PC-3 (cell line): ENCODE measurements at regions not wholly inside any gene's neighbourhood (a gene's known extent, or its start where the extent isn't known, plus 50 kb on each side); places are given as distances from the start of the nearest gene placed in this dataset.
"Not testable (repeated sequence)": the region's sequence is repeated elsewhere in the genome, so short reads cannot be mapped to it uniquely, and the experiment has no call there.

Source experiments
- ATAC-seq: fragments of 200-7000 bp; cut with Tn5 transposase; 2 replicates; pipeline ENCODE4 v1.9.1; 2020; ENCODE audit warnings: mild to moderate bottlenecking, moderate library complexity
- BruUV-seq: library from RNA; stranded (reverse); fragments of 400-500 nt; replicated peaks from 2 replicates; lab custom pipeline; 2021; lab: Mats Ljungman, UMichigan
- CTCF ChIA-PET: fragments of 300-600 bp; sonication (Branson Sonifier 250); formaldehyde crosslinking; loops from one replicate; lab custom pipeline; 2022; ENCODE audit warnings: antibody characterized with exemption; lab: Charles Lee
- POLR2A ChIA-PET: fragments of 300-600 bp; sonication (Branson Sonifier 250); formaldehyde crosslinking; loops from one replicate; lab custom pipeline; 2022; ENCODE audit warnings: antibody characterized with exemption; ENCODE audit not compliant: unreplicated experiment; lab: Charles Lee
- DNase-seq: peaks from one replicate; pipeline ENCODE4 v3.0.0-alpha.2; 2015
- H2AFZ ChIP-seq: fragments of 300-600 bp; sonication (generic); 2 replicates; pipeline ENCODE4 v1.6.0; 2016; ENCODE audit warnings: antibody characterized with exemption, low read length
- H3F3A ChIP-seq: fragments of 300-600 bp; sonication (generic); one replicate; pipeline ENCODE4 v1.6.0; 2017; ENCODE audit warnings: antibody characterized with exemption, low read length, control low read depth, mild to moderate bottlenecking; ENCODE audit not compliant: unreplicated experiment
- H3K27ac ChIP-seq: fragments of 300-600 bp; sonication (generic); 2 replicates; pipeline ENCODE4 v1.5.1; 2016; ENCODE audit warnings: mild to moderate bottlenecking, low read length
- H3K27me3 ChIP-seq: fragments of 300-600 bp; sonication (generic); 2 replicates; pipeline ENCODE4 v1.6.1; 2016; ENCODE audit warnings: low read length, mixed read lengths
- H3K36me3 ChIP-seq: fragments of 300-600 bp; sonication (generic); 2 replicates; pipeline ENCODE4 v1.6.1; 2016; ENCODE audit warnings: low read depth, mixed run types, low read length, mixed read lengths
- H3K4me1 ChIP-seq: fragments of 300-600 bp; sonication (generic); 2 replicates; pipeline ENCODE4 v1.5.1; 2016; ENCODE audit warnings: low read length; ENCODE audit not compliant: insufficient read depth
- H3K4me2 ChIP-seq: fragments of 300-600 bp; sonication (generic); 2 replicates; pipeline ENCODE4 v1.6.0; 2016; ENCODE audit warnings: low read length
- H3K4me3 ChIP-seq: fragments of 300-600 bp; sonication (generic); 2 replicates; pipeline ENCODE4 v1.5.1; 2016; ENCODE audit warnings: mild to moderate bottlenecking, low read length, mixed read lengths
- H3K79me2 ChIP-seq: fragments of 300-600 bp; sonication (generic); 2 replicates; pipeline ENCODE4 v1.6.1; 2017; ENCODE audit warnings: low read length, mixed read lengths
- H3K9ac ChIP-seq: fragments of 300-600 bp; sonication (generic); 2 replicates; pipeline ENCODE4 v1.6.0; 2016; ENCODE audit warnings: mild to moderate bottlenecking, low read length
- H3K9me2 ChIP-seq: fragments of 300-600 bp; sonication (generic); replicated peaks from 2 replicates; pipeline ENCODE4 v1.6.1; 2016; ENCODE audit warnings: mixed run types, low read length, mixed read lengths
- H3K9me3 ChIP-seq: fragments of 300-600 bp; sonication (generic); 2 replicates; pipeline ENCODE4 v1.6.1; 2016; ENCODE audit warnings: low read length, mixed read lengths
- H4K20me1 ChIP-seq: fragments of 300-600 bp; sonication (generic); 2 replicates; pipeline ENCODE4 v1.6.1; 2016; ENCODE audit warnings: low read length, mixed read lengths
- intact Hi-C: fragments of 100-400 bp; cut with micrococcal nuclease; formaldehyde crosslinking; loops from 2 replicates; pipeline ENCODE4 v1.9.0; 2023

DNA sequence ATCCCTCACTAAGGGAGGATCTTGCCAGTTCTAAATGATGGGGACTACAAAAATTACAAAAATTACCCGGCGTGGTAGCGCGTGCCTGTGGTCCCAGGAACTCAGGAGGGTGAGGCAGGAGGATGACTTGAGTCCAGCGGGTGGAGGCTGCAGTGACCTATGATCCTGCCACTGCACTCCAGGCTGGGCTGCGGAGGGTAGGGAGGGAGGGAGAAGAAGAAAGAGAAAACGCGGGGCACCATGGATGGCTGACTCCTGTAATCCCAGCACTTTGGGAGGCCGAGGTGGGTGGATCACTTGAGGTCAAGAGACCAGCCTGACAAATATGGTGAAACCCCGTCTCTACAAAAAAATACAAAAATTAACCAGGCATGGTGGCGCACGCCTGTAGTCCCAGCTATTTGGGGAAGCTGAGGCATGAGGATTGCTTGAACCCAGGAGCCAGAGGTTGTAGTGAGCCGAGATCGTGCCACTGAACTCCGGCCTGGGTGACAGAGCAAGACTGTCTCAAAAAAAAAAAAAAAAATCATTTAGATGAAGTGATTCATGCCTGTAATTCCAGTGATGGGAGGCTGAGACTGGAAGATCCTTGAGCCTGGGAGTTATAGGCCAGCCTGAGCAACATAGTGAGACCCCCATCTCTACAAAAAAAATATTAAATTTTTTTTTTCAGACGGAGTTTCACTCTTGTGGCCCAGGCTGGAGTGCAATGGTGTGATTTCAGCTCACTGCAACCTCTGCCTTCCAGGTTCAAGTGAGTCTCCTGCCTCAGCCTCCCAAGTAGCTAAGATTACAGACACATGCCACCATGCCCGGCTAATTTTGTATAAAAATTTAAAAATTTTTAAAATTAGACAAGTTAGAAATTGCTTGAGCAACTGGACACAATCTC, 95.2 kb upstream of the METTL9 start:
- H3K9me2 ChIP-seq, H3K4me2 ChIP-seq, H3K9me3 ChIP-seq, ATAC-seq, DNase-seq, H3K36me3 ChIP-seq, BruUV-seq, H3K9ac ChIP-seq, POLR2A ChIA-PET, CTCF ChIA-PET, H3K27me3 ChIP-seq, H3K4me3 ChIP-seq, intact Hi-C loops, H3K4me1 ChIP-seq, H3K27ac ChIP-seq, H3F3A ChIP-seq, H2AFZ ChIP-seq: not testable (repeated sequence)
- peaks cover 58% of the 10 kb centered on the region for H3K79me2 ChIP-seq
- H4K20me1 ChIP-seq, result peaks cover 28% of the 10 kb centered on the region

DNA sequence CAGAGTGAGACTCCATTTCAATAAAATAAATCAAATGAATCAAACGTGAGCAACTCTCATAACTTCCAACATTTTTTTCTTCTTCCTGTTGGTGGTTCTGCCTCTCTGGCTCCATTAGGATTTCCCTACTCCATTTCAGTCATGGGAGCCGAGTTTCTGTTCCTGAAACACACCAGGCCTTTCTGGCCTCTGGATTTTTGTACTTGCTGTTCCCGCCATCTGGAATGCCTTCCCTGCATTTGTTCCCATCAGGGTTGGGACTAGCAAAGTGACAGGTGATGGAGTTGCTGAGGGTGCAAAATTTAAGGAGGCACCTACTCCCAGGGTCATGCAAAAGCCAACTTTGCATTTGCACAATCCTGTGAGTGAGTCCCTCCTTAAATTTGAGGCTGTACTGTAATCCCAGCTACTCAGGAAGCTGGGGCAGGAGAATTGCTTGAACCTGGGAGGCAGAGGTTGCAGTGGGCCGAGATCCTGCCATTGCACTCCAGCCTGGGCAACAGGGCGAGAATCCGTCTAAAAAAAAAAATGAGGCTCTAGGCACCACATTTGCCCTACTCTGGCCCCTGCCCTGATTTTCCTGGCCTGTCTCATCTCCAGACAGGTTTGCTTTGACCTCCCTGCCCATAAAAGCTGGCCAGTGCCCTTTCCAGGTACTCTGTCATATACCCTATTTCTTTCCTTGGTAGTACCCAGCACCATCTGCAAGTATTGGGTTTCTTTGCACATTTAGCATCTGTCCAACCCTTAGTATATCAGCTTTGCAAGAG, 93.4 kb upstream of the METTL9 start:
- not testable (repeated sequence) for ATAC-seq, DNase-seq

DNA sequence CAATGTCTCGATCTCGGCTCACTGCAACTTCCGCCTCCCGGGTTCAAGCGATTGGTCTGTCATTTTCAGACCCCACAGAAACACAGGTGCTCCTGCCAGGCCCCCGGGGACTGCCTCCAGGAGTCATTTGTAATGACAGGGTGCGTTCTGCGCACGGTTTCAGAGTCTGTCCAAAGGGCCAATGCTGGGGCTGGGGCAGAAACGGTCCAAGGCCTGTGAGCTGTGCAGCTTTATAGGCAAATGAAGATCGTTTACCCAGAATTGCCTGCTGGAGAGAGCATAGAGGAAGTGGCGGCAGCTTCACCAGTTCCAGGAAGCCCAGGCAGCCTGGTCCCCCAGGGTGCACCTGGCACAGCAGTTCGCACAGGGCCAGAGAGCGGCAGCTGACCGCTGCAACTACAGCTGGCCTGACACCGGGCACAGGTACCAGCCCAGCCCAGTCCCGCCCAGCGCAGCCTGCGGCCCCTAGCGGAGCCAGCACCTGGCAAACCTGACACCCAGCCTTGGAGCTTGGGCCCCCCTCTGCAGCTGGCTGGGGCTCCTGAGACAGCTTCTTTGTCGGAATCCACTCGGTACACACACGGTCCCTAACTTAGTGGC, 92.4 kb upstream of the METTL9 start:
- H2AFZ ChIP-seq, H3K27me3 ChIP-seq, BruUV-seq, H3K9me2 ChIP-seq, CTCF ChIA-PET, H3K4me2 ChIP-seq, intact Hi-C loops, H3K27ac ChIP-seq, POLR2A ChIA-PET, H3K4me3 ChIP-seq, H3K9ac ChIP-seq, ATAC-seq, DNase-seq, H3F3A ChIP-seq, H3K9me3 ChIP-seq: not testable (repeated sequence)
- Histone ChIP-seq H3K36me3 (peaks cover 11% of the 10 kb centered on the region), H4K20me1 (peaks cover 47% of the 10 kb centered on the region), H3K79me2 (peaks cover 77% of the 10 kb centered on the region), H3K4me1 (peaks cover 12% of the 10 kb centered on the region)

More for the DNA sequence above, 93.4 kb upstream of the METTL9 start:
- H3K4me2 ChIP-seq, H3K9me2 ChIP-seq, H3F3A ChIP-seq, H3K9ac ChIP-seq, intact Hi-C loops, H3K27me3 ChIP-seq, H2AFZ ChIP-seq, CTCF ChIA-PET, H3K27ac ChIP-seq, BruUV-seq, POLR2A ChIA-PET, H3K4me1 ChIP-seq, H3K9me3 ChIP-seq, H3K4me3 ChIP-seq: not testable (repeated sequence)
- Histone ChIP-seq H3K79me2 (peaks cover 71% of the 10 kb centered on the region), H4K20me1 (peaks cover 44% of the 10 kb centered on the region), H3K36me3 (peaks cover 11% of the 10 kb centered on the region)

DNA sequence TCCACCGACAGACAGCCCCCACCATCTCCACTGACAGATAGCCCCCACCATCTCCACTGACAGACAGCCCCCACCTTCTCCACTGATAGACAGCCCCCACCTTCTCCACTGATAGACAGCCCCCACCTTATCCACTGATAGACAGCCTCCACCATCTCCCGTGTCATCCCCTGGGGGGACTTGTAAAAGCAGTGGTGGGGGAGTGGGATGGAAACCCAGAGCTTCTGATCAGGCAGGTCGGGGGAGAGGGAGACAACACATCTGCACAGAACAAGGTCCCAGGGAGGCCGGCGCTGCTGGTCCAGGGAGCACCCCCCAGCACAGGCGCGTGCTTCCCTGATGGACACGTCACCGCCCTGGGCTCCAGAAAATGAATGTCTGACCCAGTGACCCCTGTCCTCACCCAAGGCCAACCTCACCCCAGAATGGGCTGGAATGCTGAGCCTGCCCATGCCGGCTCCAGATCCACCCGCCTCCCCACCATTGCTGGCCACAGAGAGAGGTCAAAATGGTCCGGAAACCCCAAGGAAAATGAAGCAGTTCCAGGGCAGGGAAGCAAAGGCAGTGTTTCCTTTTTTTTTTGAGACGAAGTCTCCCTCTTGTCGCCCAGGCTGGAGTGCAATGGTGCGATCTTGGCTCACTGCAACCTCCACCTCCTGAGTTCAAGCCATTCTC, 91.6 kb upstream of the METTL9 start:
- H3K27me3 ChIP-seq, H3K27ac ChIP-seq, DNase-seq, H3K9me2 ChIP-seq, H3K4me2 ChIP-seq, BruUV-seq, CTCF ChIA-PET, intact Hi-C loops, H3K4me3 ChIP-seq, H2AFZ ChIP-seq, ATAC-seq, H3K9me3 ChIP-seq, H3K9ac ChIP-seq, POLR2A ChIA-PET, H3F3A ChIP-seq: not testable (repeated sequence)
- Histone ChIP-seq H3K4me1 (peaks cover 20% of the 10 kb centered on the region), H3K79me2 (peaks cover 85% of the 10 kb centered on the region), H3K36me3 (peaks cover 11% of the 10 kb centered on the region), H4K20me1 (peaks cover 55% of the 10 kb centered on the region)

DNA sequence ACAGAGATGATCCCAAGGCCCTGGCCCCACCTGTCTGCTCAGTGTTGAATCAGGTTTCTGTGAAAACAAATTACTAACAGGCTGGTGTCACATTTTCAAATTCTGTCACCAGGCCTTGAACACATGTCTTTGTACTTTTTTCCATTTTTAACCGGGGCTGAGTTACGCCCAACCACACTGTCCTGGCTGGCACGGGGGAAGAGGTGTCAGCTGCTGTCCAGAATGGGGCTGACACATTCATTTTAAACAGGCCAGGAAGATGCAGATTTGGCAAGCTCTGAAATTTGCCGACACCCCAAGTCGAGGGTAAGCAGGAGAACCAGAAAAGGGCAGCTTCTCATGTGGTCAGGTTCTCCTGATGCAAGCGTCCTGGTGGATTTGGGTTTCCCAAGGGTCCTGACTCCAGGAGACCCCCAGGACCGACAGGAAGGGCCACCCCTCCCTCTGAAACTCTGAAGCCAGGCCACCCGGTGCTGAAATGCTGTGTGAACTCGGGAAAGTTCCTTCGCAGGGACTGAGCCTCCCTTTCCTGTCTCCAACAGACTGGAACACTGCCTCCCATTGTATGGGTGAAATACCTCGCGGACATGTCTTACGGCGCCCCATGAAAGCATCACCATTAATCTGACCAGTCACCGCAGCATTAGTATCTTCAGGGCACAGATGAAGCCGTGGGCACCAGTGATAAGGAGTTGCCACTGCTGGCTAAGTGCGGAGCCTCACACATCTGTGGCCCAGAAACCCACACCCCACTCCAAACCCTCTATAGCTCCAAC, 90.5 kb upstream of the METTL9 start:
- Histone ChIP-seq H3K36me3 (peaks cover 11% of the 10 kb centered on the region), H4K20me1 (peaks cover 57% of the 10 kb centered on the region), H3K4me1 (peaks cover 15% of the 10 kb centered on the region), H3K79me2 (peaks cover 90% of the 10 kb centered on the region)
- BruUV-seq, DNase-seq, H2AFZ ChIP-seq, H3F3A ChIP-seq, H3K27me3 ChIP-seq, ATAC-seq, H3K27ac ChIP-seq, CTCF ChIA-PET, H3K9ac ChIP-seq, H3K9me3 ChIP-seq, POLR2A ChIA-PET, intact Hi-C loops, H3K9me2 ChIP-seq, H3K4me3 ChIP-seq, H3K4me2 ChIP-seq: not testable (repeated sequence)
